ENCODE measurements at regions not wholly inside any gene's neighbourhood (a gene's known extent, or its start where the extent isn't known, plus 50 kb on each side); places are given as distances from the start of the nearest gene placed in this dataset.

DNA sequence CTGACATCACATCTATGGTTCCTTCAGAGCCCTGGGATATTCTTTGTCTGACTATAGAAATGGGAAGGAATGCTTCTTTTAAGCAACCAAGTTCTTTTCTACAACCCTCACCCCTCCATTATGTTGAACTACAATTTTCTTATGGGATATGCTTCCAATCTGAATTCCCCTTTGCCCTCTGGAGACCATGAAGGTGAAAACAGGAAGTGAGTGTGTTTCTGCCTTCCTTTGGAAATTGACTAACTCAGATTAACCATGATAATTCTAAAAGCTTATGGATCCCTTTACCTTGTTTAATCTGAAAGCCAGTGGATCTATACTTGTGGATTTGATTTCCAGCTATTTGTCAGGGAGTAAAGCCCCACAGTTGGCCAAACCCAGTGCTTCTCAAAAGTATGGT, 90.8 kb upstream of the SERTM1 start:
- TF ChIP-seq, protein P1, sequence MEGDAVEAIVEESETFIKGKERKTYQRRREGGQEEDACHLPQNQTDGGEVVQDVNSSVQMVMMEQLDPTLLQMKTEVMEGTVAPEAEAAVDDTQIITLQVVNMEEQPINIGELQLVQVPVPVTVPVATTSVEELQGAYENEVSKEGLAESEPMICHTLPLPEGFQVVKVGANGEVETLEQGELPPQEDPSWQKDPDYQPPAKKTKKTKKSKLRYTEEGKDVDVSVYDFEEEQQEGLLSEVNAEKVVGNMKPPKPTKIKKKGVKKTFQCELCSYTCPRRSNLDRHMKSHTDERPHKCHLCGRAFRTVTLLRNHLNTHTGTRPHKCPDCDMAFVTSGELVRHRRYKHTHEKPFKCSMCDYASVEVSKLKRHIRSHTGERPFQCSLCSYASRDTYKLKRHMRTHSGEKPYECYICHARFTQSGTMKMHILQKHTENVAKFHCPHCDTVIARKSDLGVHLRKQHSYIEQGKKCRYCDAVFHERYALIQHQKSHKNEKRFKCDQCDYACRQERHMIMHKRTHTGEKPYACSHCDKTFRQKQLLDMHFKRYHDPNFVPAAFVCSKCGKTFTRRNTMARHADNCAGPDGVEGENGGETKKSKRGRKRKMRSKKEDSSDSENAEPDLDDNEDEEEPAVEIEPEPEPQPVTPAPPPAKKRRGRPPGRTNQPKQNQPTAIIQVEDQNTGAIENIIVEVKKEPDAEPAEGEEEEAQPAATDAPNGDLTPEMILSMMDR (IDR thresholded peaks at IDR 0.05): no peak
- TF ChIP-seq GABPA (IDR thresholded peaks at IDR 0.05; ENCODE audit: low read depth): no peak
- no peak for TF ChIP-seq POLR2AphosphoS5 (IDR thresholded peaks at IDR 0.05; ENCODE audit: low read depth, low read length)
- TF ChIP-seq, protein P2, sequence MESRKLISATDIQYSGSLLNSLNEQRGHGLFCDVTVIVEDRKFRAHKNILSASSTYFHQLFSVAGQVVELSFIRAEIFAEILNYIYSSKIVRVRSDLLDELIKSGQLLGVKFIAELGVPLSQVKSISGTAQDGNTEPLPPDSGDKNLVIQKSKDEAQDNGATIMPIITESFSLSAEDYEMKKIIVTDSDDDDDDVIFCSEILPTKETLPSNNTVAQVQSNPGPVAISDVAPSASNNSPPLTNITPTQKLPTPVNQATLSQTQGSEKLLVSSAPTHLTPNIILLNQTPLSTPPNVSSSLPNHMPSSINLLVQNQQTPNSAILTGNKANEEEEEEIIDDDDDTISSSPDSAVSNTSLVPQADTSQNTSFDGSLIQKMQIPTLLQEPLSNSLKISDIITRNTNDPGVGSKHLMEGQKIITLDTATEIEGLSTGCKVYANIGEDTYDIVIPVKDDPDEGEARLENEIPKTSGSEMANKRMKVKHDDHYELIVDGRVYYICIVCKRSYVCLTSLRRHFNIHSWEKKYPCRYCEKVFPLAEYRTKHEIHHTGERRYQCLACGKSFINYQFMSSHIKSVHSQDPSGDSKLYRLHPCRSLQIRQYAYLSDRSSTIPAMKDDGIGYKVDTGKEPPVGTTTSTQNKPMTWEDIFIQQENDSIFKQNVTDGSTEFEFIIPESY (IDR thresholded peaks at IDR 0.05; ENCODE audit: borderline replicate concordance, low read depth): no peak
- no peak for TF ChIP-seq EZH2phosphoT487 (IDR thresholded peaks at IDR 0.05; ENCODE audit: borderline replicate concordance, low read depth)
- TF ChIP-seq SMC3 (IDR thresholded peaks at IDR 0.05; ENCODE audit: low read depth, low read length): no peak
- TF ChIP-seq, protein P3, sequence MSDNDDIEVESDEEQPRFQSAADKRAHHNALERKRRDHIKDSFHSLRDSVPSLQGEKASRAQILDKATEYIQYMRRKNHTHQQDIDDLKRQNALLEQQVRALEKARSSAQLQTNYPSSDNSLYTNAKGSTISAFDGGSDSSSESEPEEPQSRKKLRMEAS (IDR thresholded peaks at IDR 0.05; ENCODE audit: low read depth): no peak
- no peak for TF ChIP-seq RAD21 (IDR thresholded peaks at IDR 0.05; ENCODE audit: low read length)
- TF ChIP-seq YY1 (IDR thresholded peaks at IDR 0.05; ENCODE audit: low read depth): no peak
- TF ChIP-seq RCOR1 (IDR thresholded peaks at IDR 0.05; ENCODE audit: low read length): no peak
- TF ChIP-seq TCF12 (IDR thresholded peaks at IDR 0.05): no peak
- no peak for TF ChIP-seq TAF1 (IDR thresholded peaks at IDR 0.05; ENCODE audit: borderline replicate concordance, low read depth, low read length)
- TF ChIP-seq MXI1 (IDR thresholded peaks at IDR 0.05; ENCODE audit: low read depth, low read length): no peak

Measured in SK-N-SH (cell line).